GM21360 (cell line): ENCODE measurements at regions not wholly inside any gene's neighbourhood (a gene's known extent, or its start where the extent isn't known, plus 50 kb on each side); places are given as distances from the start of the nearest gene placed in this dataset.
"Not testable (repeated sequence)": the region's sequence is repeated elsewhere in the genome, so short reads cannot be mapped to it uniquely, and the experiment has no call there.

Source experiments
- ATAC-seq: cut with Tn5 transposase; IDR thresholded peaks from one replicate; pipeline ENCODE4 v1.9.1; 2021; ENCODE audit warnings: mild to moderate bottlenecking, moderate library complexity; ENCODE audit not compliant: unreplicated experiment

DNA sequence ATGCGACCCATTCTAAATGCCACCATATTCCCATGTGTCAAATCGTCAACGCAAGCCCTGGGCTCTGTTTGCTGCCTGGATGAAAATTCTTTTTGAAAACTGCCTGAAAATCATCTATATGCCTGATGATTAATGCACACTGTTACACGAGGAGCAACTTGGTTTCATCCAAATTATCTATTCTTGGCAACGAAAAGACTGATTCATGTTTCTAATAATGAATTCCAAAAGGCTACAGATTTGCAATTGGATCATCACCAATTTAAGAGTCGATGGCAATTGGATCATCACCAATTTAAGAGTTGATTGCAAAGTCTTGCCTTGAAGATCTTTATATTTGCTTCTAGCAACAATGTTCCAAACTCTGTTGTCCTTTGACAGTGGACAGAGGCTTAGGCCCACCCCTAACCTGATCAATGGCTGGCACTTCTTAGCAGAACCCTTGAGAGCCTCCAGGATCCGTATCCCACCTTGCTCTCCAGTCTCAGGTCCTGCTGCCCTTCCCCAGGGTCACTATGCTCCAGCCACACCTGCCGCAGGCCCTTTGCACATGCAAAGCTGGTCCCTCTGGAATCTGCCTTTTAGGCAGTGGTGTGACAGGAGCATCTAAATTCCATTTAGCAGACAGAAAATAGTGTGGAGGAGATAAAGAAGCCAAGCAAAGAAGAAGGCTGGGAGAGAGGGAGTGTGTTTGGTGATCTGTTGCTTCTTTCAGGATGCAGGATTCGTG is 460.9 kb upstream of the SULF2 start:
- no peak for ATAC-seq

DNA sequence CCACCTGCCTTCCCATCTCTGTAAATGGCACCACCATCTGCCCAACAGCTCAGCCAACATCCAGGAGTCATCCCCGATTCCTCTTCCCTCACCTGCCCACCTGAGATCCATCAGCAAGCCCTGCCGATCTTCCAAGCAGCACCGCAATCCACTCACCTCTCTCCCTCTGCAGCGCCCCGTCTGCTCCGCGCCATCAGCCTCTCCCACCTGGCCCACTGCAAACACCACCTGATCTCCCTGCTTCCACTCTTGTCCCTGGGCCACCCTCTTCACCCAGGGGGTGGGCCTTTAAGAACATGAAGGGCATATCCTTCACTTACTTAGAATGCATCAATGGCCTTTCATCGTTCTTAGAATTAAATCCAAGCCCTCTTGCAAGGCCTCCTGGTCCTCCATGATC is 457.3 kb upstream of the SULF2 start:
- no peak for ATAC-seq

DNA sequence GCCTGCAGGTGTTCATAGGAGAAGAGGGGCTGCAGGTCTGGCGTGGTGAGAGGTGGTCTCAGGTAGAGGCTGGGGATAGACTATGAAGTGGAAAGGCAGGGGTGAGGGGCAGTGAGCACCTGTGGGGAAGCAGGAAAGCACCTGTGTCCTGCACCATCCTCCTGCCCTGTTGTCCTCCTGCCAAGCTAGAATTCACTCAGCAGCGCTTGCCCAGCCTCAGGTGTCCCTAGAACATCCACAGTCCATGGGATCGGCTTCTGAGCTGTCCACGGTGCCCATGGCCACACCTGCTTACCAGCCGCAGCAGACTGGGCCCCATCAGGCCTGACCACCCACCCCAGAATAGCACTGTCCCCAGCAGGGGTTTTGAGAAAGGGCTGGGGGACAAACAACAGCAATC is 456.2 kb upstream of the SULF2 start:
- ATAC-seq: no peak

DNA sequence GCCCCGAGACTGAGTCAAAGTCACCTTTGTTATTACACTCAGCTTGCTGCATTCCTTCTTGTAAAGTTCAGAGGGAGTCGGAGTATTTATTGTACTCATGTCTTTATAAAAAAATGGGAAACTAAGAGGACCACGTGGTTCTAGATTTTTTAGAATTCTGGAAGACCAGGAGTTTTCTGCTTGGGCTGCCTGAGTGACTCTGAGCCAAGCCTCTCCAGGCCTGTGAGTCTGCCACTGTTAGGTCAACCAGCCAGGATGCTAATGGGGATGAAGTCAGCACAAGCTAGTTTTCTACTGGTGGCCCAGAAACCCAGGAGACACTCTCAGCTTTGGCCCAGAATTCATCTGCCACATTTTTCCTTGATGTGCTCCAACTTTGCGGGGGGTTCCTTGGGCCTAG is 453.5 kb upstream of the SULF2 start:
- no peak for ATAC-seq

DNA sequence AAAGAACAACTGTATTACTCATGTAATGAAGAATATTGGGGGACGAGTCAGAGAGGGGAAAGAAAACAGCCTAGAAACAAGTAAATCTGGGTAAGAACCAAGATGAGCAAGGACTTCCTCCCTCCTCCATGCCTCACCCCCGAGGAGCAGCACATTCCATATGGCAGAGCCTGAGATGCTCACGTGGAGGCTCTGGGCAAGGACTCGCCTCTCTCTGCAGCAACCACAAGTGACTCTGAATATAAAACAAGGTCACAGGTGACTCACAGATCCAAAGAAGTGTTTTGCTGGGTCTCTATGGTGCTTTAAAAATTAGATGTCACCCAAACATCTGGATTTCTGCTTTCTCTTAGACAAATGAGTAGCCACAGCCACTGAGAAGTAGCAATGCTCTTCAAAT is 453.0 kb upstream of the SULF2 start:
- ATAC-seq: no peak

DNA sequence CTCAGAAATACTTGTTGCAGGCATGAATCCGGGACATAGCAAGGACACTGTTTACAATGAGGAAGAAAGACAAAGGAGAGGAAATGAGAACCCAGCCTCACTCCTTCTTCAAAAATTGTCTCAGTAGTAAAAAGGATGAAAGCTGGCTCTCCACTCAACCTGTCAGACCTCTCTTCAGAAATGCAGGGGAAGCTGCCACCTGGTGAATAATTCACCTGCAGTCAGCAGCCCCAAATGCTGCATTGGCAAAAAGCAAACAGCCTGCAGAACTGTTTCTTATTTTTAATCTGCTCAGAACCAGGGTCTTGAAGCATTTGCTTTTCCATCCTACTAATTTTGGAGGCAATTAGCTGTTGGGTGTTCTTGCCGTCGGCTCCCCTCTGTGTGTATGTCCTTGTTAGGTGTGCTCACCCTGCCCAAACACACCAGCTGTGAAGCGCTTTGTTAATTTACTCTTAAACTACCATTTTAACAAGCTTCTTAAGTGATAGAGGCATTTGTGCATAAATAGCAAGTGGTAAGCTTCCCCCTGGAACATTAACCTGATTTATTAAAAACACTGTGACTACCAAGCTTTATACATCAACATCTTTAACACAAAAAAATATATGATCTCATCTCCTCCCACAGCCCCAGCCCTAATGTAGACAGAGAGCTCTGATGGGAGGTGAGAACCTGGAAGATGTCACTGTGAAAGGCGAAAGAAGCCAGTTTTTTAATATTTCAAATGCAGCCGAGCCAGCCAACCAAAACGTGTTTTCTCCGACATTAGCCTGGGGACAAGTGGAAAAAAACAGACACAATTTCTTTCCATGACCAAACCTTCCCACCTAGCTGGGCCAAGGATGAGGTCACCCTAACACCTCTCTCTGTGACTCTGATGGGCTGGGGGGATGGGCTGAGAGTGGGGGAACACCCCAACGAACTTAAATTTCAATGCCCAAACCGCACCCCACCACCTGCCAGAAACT is 451.0 kb upstream of the SULF2 start:
- no peak for ATAC-seq

DNA sequence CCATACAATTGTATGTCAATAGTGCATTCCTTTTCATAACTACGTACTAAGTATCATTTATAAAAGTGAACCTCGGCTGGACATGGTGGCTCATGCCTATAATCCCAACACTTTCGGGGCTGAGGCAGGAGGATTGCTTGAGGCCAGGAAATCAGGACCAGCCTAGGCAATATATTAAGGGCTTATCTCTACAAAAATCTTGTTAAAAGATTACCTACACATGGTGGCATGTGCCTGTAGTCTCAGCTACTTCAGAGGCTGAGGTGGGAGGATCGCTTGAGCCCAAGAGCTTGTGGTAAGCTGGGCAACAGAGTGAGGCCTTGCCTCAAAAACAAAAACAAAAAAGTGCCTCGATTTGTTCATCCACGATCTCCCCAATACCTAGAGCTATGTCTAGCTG is 449.7 kb upstream of the SULF2 start:
- ATAC-seq: no peak

DNA sequence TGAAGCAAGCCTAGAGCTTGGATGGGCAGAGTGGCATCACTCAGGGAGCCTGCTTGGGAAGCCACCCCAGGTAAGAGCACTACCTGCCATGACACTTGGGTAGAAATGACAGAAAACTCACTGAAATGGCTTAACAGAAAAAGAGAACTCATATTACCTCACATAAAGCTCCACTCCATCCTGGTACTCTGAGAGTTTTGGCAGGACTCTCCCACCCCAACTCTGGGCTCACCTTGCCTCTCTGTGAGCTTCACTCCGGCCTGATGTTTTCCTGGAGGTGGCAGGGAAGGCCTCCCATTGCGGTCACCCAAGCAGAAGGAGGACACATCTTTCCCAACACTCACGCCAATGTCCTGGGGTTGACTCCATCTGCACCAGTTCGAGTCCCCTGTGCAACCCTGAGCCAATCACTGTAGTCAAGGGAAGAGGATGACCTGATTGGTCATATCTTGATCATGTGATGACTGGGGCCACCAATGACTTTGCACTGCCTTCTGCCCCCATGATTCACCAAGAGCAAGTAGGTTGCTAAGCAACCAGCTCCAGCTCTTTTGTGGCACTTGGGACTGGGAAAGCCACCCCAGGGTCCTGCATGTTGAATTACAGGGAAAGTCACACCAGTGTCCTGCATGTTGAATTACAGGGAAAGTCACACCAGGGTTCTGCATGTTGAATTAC is 446.1 kb upstream of the SULF2 start:
- no peak for ATAC-seq

DNA sequence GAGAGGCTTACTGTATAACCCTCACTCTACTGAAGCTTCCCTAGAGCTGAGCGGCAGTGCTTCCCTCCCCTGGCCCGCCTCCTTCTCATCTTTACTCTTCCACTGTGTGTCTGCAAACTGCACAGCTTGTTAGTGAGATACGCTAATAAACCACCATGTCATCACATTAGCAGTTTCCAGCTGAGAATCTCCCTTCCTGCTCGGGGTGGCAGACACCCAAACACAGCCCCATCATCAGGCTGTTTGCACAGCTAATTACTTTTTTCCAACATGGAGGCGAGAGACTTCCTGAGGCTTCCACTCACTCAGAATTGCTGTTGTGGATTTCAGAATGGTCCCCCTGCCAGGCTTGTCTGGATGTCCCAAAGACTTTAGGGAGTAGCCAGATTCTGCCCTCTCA is 444.9 kb upstream of the SULF2 start:
- no peak for ATAC-seq

DNA sequence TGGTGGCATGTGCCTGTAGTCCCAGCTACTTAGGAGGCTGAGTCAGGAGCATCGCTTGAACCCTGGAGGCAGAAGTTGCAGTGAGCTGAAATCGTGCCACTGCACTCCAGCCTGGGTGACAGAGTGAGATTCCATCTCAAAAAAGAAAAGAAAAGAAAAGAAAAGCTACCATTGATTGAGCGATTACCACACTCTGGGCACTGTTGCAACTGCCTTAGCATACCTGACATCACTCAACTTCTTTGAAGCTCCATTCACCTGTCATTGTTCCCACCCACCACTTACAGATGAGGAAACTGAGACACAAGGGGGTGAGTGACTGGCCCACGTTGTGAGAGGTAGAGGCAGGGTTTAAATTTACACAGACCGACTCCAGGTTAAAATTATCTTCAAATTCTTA is 442.1 kb upstream of the SULF2 start:
- ATAC-seq: no peak

DNA sequence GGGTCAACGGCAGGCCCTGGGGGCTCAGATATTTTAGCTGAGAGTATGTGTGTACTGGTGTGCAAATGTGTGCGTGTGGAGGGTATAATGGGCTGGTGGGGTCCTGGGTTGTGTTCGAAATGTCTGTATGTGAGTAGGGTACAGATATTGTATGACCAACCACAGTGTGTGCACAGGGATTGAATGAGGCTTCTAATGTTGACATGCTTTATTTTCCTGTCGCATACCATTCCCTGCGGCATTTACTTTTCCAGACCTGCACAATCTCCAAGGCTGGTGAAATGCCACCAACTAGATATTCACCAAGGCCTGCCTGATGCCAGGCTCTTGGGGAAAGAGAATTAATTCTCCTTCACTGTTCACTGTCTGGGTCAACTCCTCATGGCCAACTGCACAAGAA is 441.4 kb upstream of the SULF2 start:
- ATAC-seq: no peak

DNA sequence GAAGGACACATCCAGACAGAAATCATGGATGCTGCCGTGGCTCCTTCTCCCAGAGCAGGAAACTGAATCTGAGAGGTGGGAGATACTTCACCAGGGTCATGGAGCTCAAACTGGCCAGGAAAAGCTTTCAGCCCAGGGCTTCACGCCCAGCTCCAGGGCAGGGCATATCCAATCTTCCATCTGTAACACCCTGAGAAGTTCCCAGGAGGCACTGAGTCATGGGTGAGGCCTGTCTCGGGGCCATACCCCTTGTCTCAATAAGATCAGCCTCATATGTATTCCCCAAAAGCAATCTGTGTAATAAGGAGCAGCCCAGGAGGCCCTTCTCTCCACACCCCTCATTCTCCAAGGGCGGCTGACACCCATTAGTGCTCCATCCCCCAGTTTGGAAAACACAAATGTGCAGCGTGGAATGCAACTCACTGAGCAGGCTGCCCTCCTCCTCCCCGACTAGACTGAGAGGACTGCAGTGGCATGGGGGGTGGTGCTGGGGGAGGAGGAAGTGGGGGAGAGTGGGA is 439.3 kb upstream of the SULF2 start:
- no peak for ATAC-seq

DNA sequence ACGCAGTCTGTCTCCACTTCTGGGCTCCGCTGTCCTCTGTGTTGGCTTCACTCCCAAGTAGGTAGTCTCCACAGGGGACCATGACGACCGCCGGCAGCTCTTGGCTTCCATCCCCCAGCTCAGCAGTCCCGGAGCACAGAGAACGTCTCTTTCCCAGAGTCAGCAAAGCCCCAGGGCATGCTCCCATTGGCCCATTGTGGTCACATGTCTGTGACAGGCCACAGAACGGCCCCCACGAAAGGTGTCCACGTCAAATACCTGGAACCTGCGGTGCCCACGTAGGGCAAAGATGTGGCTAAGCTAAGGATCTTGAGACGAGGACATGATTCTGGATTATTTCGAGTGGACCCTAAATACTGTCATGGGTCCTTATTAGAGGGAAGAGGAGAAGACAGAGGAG is 438.4 kb upstream of the SULF2 start:
- no peak for ATAC-seq

DNA sequence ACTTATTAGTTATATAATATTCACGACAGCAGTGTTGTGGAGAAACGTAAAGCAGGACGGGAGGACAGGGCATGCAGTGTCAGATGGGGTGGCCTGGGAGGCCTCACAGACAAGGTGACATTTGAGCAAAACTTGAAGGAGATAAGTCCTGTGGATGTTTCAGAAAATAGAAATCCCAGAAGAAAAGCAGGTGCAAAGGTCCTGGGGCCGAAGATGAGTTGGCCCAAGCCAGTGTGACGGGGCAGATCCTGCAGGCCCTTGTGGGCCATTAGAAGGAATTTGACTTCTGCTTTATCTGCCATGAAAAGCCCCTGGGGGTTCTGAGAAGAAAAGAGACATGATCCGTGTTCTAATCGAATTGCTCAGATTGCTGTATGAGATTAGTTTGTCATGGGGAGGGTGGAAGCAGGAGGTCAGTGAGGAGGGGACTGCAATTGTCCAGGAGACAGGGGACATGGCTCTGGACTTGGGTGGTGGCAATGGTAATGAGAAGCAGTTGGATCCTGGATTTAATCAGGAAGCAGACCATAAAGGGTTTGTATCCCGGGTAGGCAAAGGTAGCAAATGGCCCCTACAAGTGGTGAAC is 437.4 kb upstream of the SULF2 start:
- no peak for ATAC-seq

DNA sequence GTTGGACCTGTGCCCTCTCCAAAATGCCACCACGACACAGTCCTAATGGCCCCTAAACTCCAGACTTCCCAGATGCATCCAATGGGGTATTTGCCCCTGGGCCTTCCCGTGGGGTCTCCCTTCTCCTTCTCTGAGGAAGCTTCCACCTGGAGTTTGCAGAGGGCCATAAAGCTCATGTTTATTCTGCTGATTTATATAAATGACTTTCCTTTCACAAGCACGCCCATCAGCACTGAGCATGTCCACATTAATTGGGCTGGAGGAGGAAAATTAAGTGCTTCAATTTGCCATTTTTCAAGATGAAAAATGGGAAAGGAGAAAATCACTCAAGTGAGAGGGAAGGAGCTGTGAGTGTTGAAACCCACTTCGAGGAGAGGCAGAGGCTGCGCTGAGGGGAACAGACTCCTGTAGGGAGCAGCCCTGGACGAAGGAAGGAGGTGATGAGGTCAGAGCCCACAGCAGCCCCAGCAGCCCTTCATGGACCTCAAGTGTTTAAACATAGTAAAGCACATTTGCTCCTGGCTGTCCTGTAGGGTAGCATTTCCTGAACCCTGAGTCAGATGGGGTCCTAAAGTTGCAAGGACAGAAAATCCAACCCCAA is 434.9 kb upstream of the SULF2 start:
- no peak for ATAC-seq

DNA sequence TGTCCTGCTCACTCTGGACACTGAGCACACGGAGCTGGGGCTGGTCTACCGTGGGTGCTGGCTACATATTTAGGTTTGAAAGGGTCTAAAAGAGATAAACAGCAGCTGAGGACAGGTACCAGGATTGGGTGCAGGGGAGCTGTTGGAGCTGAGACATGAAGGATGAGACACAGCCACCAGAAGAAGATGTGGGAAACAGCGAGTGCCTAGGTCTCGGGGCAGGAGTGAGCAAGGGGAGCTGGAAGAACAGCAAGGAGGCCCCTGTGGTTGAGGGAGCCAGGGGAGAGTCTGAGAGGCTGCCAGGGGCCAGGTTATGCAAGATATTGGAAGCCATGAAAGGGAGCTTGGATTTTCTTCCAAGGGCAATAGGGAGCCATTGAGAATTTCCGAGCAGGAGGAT is 434.0 kb upstream of the SULF2 start:
- ATAC-seq: no peak

DNA sequence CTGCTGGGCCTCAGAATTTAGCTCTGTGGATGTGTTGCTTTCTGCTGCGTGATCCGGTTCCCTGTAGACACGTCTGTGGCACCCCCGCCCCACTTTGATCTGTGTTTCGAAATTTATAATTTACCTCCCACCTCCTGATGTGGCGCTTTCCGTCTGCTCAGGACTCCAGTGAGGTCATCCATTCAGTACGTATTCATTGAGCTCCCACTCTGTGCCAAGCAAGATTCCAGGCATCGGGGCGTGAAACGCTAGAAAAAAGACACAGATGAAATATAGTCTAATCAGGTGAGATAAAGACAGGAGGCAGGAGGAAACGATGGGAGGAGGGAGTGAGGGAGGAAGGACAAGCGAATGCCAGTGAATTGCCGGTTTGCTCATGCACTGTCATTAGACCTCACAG is 431.9 kb upstream of the SULF2 start:
- no peak for ATAC-seq

DNA sequence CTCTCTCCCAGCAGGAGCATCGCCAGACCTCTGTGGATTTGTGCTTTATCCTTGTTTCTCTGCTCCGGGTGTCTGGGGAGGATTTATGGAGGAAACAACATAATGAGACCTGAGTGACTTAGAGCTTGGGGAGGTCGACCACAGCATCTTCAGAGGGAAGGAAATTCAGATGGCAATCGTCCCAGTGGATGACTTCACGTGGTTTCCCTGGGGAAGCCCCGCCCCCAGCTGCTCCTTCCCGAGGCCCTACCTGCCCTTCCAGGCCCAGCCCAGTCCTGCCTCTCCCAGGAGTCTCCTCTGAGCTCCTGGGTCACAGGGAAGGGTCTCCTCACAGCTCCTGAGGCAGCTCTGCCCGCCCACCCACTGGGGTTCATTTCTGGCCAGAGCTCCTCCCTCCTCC is 430.3 kb upstream of the SULF2 start:
- no peak for ATAC-seq

DNA sequence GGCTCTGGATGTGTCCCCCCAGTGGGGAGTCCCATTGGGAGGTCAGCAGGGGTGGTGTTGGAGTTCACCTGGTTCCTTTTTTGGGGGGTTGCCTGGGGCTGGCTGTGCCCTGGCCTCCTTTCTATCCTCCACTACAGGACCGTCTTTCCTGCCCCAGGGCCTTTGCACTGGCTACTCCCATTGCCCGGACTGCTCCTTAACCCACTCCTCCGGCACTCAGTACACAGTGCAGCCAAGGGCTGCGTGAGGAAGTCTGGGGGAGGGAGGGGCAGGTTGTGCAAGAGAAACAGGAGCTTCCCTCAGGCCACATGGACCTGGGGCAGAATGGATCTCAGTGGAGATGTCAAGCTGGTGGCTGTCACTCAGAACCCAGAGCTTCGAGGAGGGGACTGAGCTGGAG is 429.3 kb upstream of the SULF2 start:
- no peak for ATAC-seq

DNA sequence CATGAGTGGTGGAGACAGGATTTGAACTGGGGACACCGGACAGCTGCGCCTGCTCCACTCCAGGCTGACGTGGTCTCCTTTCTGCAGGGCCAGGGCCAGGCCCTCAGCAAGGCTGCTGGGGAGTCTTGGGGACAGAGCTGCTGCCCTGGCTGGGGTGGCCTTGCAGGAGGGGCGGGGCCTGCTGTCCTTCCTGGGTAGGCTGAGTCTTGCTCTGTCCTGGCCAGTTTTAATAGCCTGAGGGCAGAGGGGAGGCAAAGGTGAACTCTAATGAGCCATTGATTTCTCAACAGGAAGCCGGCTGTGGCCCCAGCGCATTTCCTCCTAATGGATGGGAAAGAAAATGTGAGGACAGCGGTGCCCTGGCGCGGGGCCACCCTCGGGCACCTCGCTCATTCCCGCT is 428.4 kb upstream of the SULF2 start:
- not testable (repeated sequence) for ATAC-seq
